Loucy (cell line): ENCODE measurements at regions not wholly inside any gene's neighbourhood (a gene's known extent, or its start where the extent isn't known, plus 50 kb on each side); places are given as distances from the start of the nearest gene placed in this dataset.

Source experiments
- EZH2phosphoT487 ChIP-seq: fragments of 200-600 bp; IDR thresholded peaks from 2 replicates; pipeline ENCODE4 v1.6.1; 2018; ENCODE audit warnings: antibody characterized with exemption, mild to moderate bottlenecking, moderate library complexity, borderline replicate concordance
- TF ChIP-seq, protein P1 (sequence below): fragments of 200-600 bp; sonication (generic); conservative IDR thresholded peaks from 2 replicates; pipeline ENCODE4 v1.5.1; 2014; ENCODE audit warnings: mild to moderate bottlenecking, antibody characterized with exemption, low read length

DNA sequence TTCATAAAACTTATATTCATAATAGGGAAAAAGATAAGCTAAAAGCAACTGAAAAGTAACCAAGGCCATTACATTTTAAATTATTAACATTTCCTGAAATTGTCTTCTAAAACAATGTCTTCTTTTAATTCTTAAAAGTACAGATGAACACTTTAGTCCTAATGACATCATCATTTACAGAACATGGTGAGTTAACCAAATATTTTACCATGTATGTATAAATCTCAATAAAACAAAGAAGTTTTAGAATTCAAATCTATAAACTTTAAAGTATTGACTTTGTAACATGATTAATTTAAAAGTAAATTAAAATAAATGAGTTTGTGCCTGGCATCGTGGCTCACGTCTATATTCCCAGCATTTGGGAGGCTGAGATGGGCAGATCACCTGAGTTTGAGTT lies 125.9 kb upstream of the PRSS16 start:
- TF ChIP-seq, protein P1, sequence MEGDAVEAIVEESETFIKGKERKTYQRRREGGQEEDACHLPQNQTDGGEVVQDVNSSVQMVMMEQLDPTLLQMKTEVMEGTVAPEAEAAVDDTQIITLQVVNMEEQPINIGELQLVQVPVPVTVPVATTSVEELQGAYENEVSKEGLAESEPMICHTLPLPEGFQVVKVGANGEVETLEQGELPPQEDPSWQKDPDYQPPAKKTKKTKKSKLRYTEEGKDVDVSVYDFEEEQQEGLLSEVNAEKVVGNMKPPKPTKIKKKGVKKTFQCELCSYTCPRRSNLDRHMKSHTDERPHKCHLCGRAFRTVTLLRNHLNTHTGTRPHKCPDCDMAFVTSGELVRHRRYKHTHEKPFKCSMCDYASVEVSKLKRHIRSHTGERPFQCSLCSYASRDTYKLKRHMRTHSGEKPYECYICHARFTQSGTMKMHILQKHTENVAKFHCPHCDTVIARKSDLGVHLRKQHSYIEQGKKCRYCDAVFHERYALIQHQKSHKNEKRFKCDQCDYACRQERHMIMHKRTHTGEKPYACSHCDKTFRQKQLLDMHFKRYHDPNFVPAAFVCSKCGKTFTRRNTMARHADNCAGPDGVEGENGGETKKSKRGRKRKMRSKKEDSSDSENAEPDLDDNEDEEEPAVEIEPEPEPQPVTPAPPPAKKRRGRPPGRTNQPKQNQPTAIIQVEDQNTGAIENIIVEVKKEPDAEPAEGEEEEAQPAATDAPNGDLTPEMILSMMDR, result no peak
- TF ChIP-seq EZH2phosphoT487, result no peak
